ENCODE measurements at regions not wholly inside any gene's neighbourhood (a gene's known extent, or its start where the extent isn't known, plus 50 kb on each side); places are given as distances from the start of the nearest gene placed in this dataset.

DNA sequence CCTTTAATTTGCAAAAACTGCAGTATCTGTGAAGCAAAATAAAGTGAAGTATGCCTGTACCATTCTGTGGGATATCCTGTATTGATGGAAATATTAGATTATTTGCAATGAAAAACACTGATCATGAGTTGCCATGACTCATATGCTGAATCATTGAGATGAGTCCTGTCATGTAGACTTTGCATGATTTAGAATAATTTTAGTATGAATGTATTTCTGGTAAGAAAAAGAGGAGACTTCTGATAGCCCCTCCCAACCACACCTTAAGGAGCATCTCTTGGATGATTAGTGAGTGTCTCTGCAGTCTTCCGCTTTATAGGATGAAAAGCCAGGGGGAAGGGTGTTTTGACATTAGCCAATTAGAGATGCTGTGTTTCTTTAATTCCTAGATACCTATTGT lies 55.2 kb upstream of the PTGS2 start:
- DNase-seq = no peak

DNA sequence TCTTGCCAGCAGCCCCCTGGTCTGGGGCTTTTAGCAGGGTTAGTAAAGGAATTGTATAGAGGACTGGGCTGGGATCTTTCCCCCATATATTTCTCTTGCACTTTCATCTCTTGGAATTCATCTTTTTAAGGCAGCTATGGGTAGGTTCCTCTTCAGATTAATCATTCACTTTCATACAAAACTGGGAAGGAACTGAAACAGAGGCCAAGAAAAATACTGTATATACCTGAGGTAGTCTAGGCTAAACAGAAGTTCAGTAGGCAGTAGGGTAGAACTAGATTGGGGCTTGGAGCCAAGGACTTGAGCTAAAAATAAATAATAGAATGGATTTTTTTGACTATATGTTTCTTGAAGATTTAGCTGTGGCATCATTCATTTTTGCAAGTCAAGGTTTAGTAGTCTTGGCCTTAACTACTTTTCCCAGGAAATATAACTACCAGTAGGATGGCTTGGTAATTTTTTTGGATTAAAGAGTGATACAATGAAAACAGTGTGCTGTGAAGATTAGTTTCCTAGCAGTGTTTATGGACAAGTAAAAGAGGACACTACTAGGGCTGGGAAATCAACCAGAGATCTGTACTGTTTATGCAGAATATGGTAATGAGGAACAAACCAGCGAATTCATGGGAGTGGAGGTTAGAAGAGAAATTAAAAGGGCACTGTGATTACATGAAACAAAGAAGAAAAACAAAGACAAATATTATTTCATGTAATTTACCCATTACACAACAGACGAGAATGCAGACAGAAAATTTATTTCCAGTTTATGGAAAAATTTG lies 50.9 kb upstream of the PTGS2 start:
- no peak for DNase-seq
